ENCODE measurements at regions not wholly inside any gene's neighbourhood (a gene's known extent, or its start where the extent isn't known, plus 50 kb on each side); places are given as distances from the start of the nearest gene placed in this dataset.

GRCh38 chr18:45363196-45363595 lies 252.1 kb upstream of the SLC14A2 start:
- H3K9me3 ChIP-seq = no peaks in the 10 kb centered on the region
- intact Hi-C loops (cut with DNase I) = no loop called here
- DNase-seq (ENCODE audit: extremely low spot score) = no peak
- WGBS = 91% methylated on average over 4 of the region's 4 CpGs
- H3K27ac ChIP-seq (replicated peaks in 1 of 4) = no peak overlapping the region
- no peaks in the 10 kb centered on the region for H3K27me3 ChIP-seq
- no peak overlapping the region for H3K4me3 ChIP-seq
- no peaks in the 10 kb centered on the region for H3K36me3 ChIP-seq
- H3K4me1 ChIP-seq = peaks cover 0 to 4% (median under 1%) of the 10 kb centered on the region in 4 donors
- TF ChIP-seq POLR2A (IDR thresholded peaks at IDR 0.05; ENCODE audit: low read depth) = no peak
- no peak for TF ChIP-seq POLR2AphosphoS5 (IDR thresholded peaks at IDR 0.05)
- TF ChIP-seq CTCF (IDR thresholded peaks at IDR 0.05) = no peak
- TF ChIP-seq EP300 (IDR thresholded peaks at IDR 0.05) = no peak

GRCh38 chr18:45365835-45366234 lies 249.4 kb upstream of the SLC14A2 start:
- intact Hi-C loops (cut with DNase I) = no loop called here
- Histone ChIP-seq H3K9me3 (no peaks in the 10 kb centered on the region), H3K4me1 (no peaks in the 10 kb centered on the region), H3K4me3 (no peak overlapping the region), H3K27ac (replicated peaks in 1 of 4) (no peak overlapping the region), H3K36me3 (no peaks in the 10 kb centered on the region), H3K27me3 (no peaks in the 10 kb centered on the region)
- 77% methylated on average over 3 of the region's 3 CpGs for WGBS
- TF ChIP-seq POLR2A (IDR thresholded peaks at IDR 0.05; ENCODE audit: low read depth) (no peak), POLR2AphosphoS5 (IDR thresholded peaks at IDR 0.05) (no peak)
- no peak for DNase-seq (ENCODE audit: extremely low spot score)

- no peak for DNase-seq (ENCODE audit: extremely low spot score)
- Histone ChIP-seq H3K27ac (replicated peaks in 1 of 4) (no peak overlapping the region), H3K27me3 (no peaks in the 10 kb centered on the region), H3K9me3 (no peaks in the 10 kb centered on the region), H3K4me1 (peaks cover 0 to 3% (median 0%) of the 10 kb centered on the region in 4 donors), H3K4me3 (no peak overlapping the region), H3K36me3 (no peaks in the 10 kb centered on the region)
- TF ChIP-seq EP300 (IDR thresholded peaks at IDR 0.05) (no peak), POLR2AphosphoS5 (IDR thresholded peaks at IDR 0.05) (no peak), POLR2A (IDR thresholded peaks at IDR 0.05; ENCODE audit: low read depth) (no peak), CTCF (IDR thresholded peaks at IDR 0.05) (no peak)
- WGBS = 77% methylated on average over 14 of the region's 14 CpGs
- intact Hi-C loops (cut with DNase I) = no loop called here
Observed at GRCh38 chr18:45370255-45371010, 244.8 kb upstream of the SLC14A2 start.

- no peak for DNase-seq (ENCODE audit: extremely low spot score)
- Histone ChIP-seq H3K27ac (replicated peaks in 1 of 4) (no peak overlapping the region), H3K9me3 (no peaks in the 10 kb centered on the region), H3K36me3 (no peaks in the 10 kb centered on the region), H3K4me1 (peaks cover 0 to 3% (median 0%) of the 10 kb centered on the region in 4 donors), H3K27me3 (no peaks in the 10 kb centered on the region), H3K4me3 (no peak overlapping the region)
- 75% methylated on average over 3 of the region's 3 CpGs for WGBS
- no peak for TF ChIP-seq POLR2A (IDR thresholded peaks at IDR 0.05; ENCODE audit: low read depth)
- intact Hi-C loops (cut with DNase I) = no loop called here
Observed at GRCh38 chr18:45373286-45373880, 241.9 kb upstream of the SLC14A2 start.

- TF ChIP-seq POLR2A (IDR thresholded peaks at IDR 0.05; ENCODE audit: low read depth) = no peak
- TF ChIP-seq POLR2AphosphoS5 (IDR thresholded peaks at IDR 0.05) = no peak
- TF ChIP-seq EP300 (IDR thresholded peaks at IDR 0.05) = no peak
- TF ChIP-seq CTCF (IDR thresholded peaks at IDR 0.05) = no peak
- H3K27me3 ChIP-seq = no peaks in the 10 kb centered on the region
- H3K36me3 ChIP-seq = no peaks in the 10 kb centered on the region
- peaks cover 0 to 3% (median 0%) of the 10 kb centered on the region in 4 donors for H3K4me1 ChIP-seq
- intact Hi-C loops (cut with DNase I) = no loop called here
- H3K4me3 ChIP-seq = no peak overlapping the region
- no peak for DNase-seq (ENCODE audit: extremely low spot score)
- no peaks in the 10 kb centered on the region for H3K9me3 ChIP-seq
- H3K27ac ChIP-seq (replicated peaks in 1 of 4) = no peak overlapping the region
Observed at GRCh38 chr18:45374236-45374635, 241.0 kb upstream of the SLC14A2 start.
